H9 (cell line): ENCODE measurements at regions not wholly inside any gene's neighbourhood (a gene's known extent, or its start where the extent isn't known, plus 50 kb on each side); places are given as distances from the start of the nearest gene placed in this dataset.

Experiments used
- DNase-seq: peaks from one replicate; pipeline ENCODE4 v3.0.0-alpha.2; 2017
- H2AFZ ChIP-seq: one replicate; pipeline ENCODE4 v1.6.1; 2013; ENCODE audit warnings: mild to moderate bottlenecking, low read length, control low read depth, moderate library complexity
- H2AK5ac ChIP-seq: 2 replicates; pipeline ENCODE4 v1.6.1; 2013; ENCODE audit warnings: low read length, control low read depth, mixed read lengths; ENCODE audit not compliant: insufficient read length
- H2BK120ac ChIP-seq: one replicate; pipeline ENCODE4 v1.6.1; 2013; ENCODE audit warnings: low read depth, mild to moderate bottlenecking, low read length, control low read depth, inconsistent platforms; ENCODE audit not compliant: poor library complexity, severe bottlenecking
- H2BK12ac ChIP-seq: 2 replicates; pipeline ENCODE4 v1.6.1; 2013; ENCODE audit warnings: low read length, control low read depth, mixed read lengths, low read depth; ENCODE audit not compliant: insufficient read length
- H2BK15ac ChIP-seq: 2 replicates; pipeline ENCODE4 v1.6.1; 2013; ENCODE audit warnings: low read depth, low read length, control low read depth
- H2BK20ac ChIP-seq: one replicate; pipeline ENCODE4 v1.6.1; 2013; ENCODE audit warnings: low read depth, mild to moderate bottlenecking, low read length, control low read depth, inconsistent platforms; ENCODE audit not compliant: poor library complexity, severe bottlenecking
- H2BK5ac ChIP-seq: 2 replicates; pipeline ENCODE4 v1.6.1; 2013; ENCODE audit warnings: low read length, control low read depth, mixed read lengths; ENCODE audit not compliant: insufficient read length
- H3K14ac ChIP-seq: 2 replicates; pipeline ENCODE4 v1.6.1; 2013; ENCODE audit warnings: low read length, control low read depth; ENCODE audit not compliant: insufficient read depth
- H3K18ac ChIP-seq: 2 replicates; pipeline ENCODE4 v1.6.1; 2013; ENCODE audit warnings: low read depth, mild to moderate bottlenecking, mixed read lengths, low read length, control low read depth; ENCODE audit not compliant: insufficient read length
- H3K23ac ChIP-seq: 2 replicates; pipeline ENCODE4 v1.6.1; 2013; ENCODE audit warnings: low read length, control low read depth, mixed read lengths, low read depth; ENCODE audit not compliant: insufficient read length
- H3K23me2 ChIP-seq: 2 replicates; pipeline ENCODE4 v1.6.1; 2013; ENCODE audit warnings: low read depth, mild to moderate bottlenecking, mixed read lengths, low read length, control low read depth; ENCODE audit not compliant: insufficient read length, poor library complexity, severe bottlenecking
- H3K27ac ChIP-seq: 2 replicates; pipeline ENCODE4 v1.5.1; 2013; ENCODE audit warnings: low read length, control low read depth, mixed read lengths, low read depth; ENCODE audit not compliant: insufficient read length
- H3K27me3 ChIP-seq: 2 replicates; pipeline ENCODE4 v1.6.1; 2013; ENCODE audit warnings: low read length, control low read depth, inconsistent platforms; ENCODE audit not compliant: insufficient read depth
- H3K4ac ChIP-seq: 2 replicates; pipeline ENCODE4 v1.6.1; 2013; ENCODE audit warnings: low read depth, mild to moderate bottlenecking, control low read depth, inconsistent platforms, low read length, moderate library complexity
- H3K4me1 ChIP-seq: 2 replicates; pipeline ENCODE4 v1.6.1; 2013; ENCODE audit warnings: low read length, control low read depth, inconsistent platforms; ENCODE audit not compliant: insufficient read depth
- H3K4me2 ChIP-seq: 2 replicates; pipeline ENCODE4 v1.6.1; 2013; ENCODE audit warnings: low read length, control low read depth, mixed read lengths; ENCODE audit not compliant: insufficient read length, insufficient read depth
- H3K56ac ChIP-seq: 2 replicates; pipeline ENCODE4 v1.6.1; 2013; ENCODE audit warnings: low read depth, mild to moderate bottlenecking, mixed read lengths, low read length, control low read depth; ENCODE audit not compliant: insufficient read length
- H3K79me1 ChIP-seq: 2 replicates; pipeline ENCODE4 v1.6.1; 2013; ENCODE audit warnings: low read depth, mild to moderate bottlenecking, moderate library complexity, low read length, control low read depth, inconsistent platforms; ENCODE audit not compliant: insufficient read depth, poor library complexity, severe bottlenecking
- H3K79me2 ChIP-seq: 2 replicates; pipeline ENCODE4 v1.6.1; 2013; ENCODE audit warnings: low read length, control low read depth, inconsistent platforms; ENCODE audit not compliant: insufficient read depth
- H3K9ac ChIP-seq: 2 replicates; pipeline ENCODE4 v1.6.1; 2013; ENCODE audit warnings: low read length, control low read depth, mixed read lengths; ENCODE audit not compliant: insufficient read length; ENCODE audit errors: extremely low read depth
- H3K9me3 ChIP-seq: one replicate; pipeline ENCODE4 v1.6.1; 2013; ENCODE audit warnings: low read depth, low read length, inconsistent platforms; ENCODE audit not compliant: control insufficient read depth
- H3T11ph ChIP-seq: one replicate; pipeline ENCODE4 v1.6.1; 2013; ENCODE audit warnings: mild to moderate bottlenecking, low read length, control low read depth, inconsistent platforms
- H4K20me1 ChIP-seq: one replicate; pipeline ENCODE4 v1.6.1; 2013; ENCODE audit not compliant: control insufficient read depth, insufficient read length, insufficient read depth
- H4K5ac ChIP-seq: 2 replicates; pipeline ENCODE4 v1.6.1; 2013; ENCODE audit warnings: low read depth, mild to moderate bottlenecking, mixed read lengths, low read length, control low read depth; ENCODE audit not compliant: insufficient read length
- H4K8ac ChIP-seq: replicated peaks from 2 replicates; pipeline ENCODE4 v1.6.1; 2013; ENCODE audit warnings: low read length, control low read depth, mixed read lengths, low read depth; ENCODE audit not compliant: insufficient read length
- H4K91ac ChIP-seq: 2 replicates; pipeline ENCODE4 v1.6.1; 2013; ENCODE audit warnings: low read depth, mild to moderate bottlenecking, moderate library complexity, mixed read lengths, low read length, control low read depth; ENCODE audit not compliant: insufficient read length
- H3K27ac Mint-ChIP-seq, 3 experiments: 2 replicates in 2 of 3; 3 replicates in 1 of 3; pipeline ENCODE4 v1.8.0; 2020 to 2021; ENCODE audit warnings: mixed read lengths in 3 of 3, mild to moderate bottlenecking in 1 of 3, moderate library complexity in 1 of 3
- H3K27me3 Mint-ChIP-seq: 2 replicates; pipeline ENCODE4 v1.8.0; 2021; ENCODE audit warnings: low read depth, mild to moderate bottlenecking, moderate library complexity, mixed read lengths
- H3K36me3 Mint-ChIP-seq, 3 experiments: 2 replicates in 2 of 3; 3 replicates in 1 of 3; pipeline ENCODE4 v1.8.0; 2020 to 2021; ENCODE audit warnings: low read depth in 3 of 3, mixed read lengths in 3 of 3; ENCODE audit not compliant: insufficient read depth in 1 of 3
- H3K4me1 Mint-ChIP-seq, 2 experiments: 2 replicates each; pipeline ENCODE4 v1.8.0; 2020; ENCODE audit warnings: mixed read lengths in 2 of 2
- H3K4me3 Mint-ChIP-seq, 2 experiments: 2 replicates in 1 of 2; 3 replicates in 1 of 2; pipeline ENCODE4 v1.8.0; 2020 to 2021; ENCODE audit warnings: mild to moderate bottlenecking in 2 of 2, mixed read lengths in 2 of 2, moderate library complexity in 1 of 2
- H3K9me3 Mint-ChIP-seq, 2 experiments: 2 replicates in 1 of 2; 3 replicates in 1 of 2; pipeline ENCODE4 v1.8.0; 2020; ENCODE audit warnings: mild to moderate bottlenecking in 2 of 2, mixed read lengths in 2 of 2, moderate library complexity in 1 of 2
- CTCF ChIP-seq: fragments of 200-600 bp; sonication (generic); conservative IDR thresholded peaks from 3 replicates; pipeline ENCODE4 v1.8.0; 2021; ENCODE audit warnings: antibody characterized with exemption, mild to moderate bottlenecking

DNA sequence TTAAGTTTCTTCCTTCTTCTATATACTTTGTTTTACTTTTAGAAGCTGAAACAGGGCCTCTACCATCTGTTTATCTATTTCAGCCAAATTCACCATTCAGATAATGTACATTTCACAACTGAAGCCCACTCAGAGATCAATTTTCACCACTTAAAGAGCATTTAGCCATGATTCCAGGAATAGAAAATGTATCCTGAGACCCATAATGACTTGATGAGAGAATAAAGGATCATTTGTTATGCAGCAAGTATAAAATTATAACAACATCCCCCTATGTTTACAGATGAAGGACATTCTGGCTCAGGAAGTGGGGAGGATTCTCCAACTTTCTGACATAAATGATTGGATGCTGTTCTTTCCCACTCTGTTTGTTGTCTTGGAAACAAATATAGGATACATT, 962.1 kb upstream of the EEF2KMT start:
- Histone ChIP-seq H3K56ac (no peak overlapping the region), H3K9ac (no peak overlapping the region), H3K27ac (no peak overlapping the region), H2AK5ac (no peak overlapping the region), H3K14ac (no peak overlapping the region), H2AFZ (no peak overlapping the region), H3K79me2 (no peaks in the 10 kb centered on the region), H3K27me3 (no peaks in the 10 kb centered on the region), H4K5ac (no peak overlapping the region), H3K79me1 (no peaks in the 10 kb centered on the region), H3K4ac (no peak overlapping the region), H3K18ac (no peak overlapping the region), H3T11ph (no peak overlapping the region), H3K4me1 (no peaks in the 10 kb centered on the region), H4K20me1 (no peaks in the 10 kb centered on the region), H2BK5ac (no peak overlapping the region), H3K23me2 (no peaks in the 10 kb centered on the region), H3K23ac (no peak overlapping the region), H3K4me2 (no peak overlapping the region), H2BK20ac (no peak overlapping the region), H3K9me3 (no peaks in the 10 kb centered on the region), H2BK120ac (no peak overlapping the region), H2BK15ac (no peak overlapping the region), H4K8ac (no peak overlapping the region), H4K91ac (no peak overlapping the region), H2BK12ac (no peak overlapping the region)
- DNase-seq: no peak
- Mint-ChIP-seq H3K4me1 (peaks cover 0 to 6% of the 10 kb centered on the region in 2 experiments; a peak in 1 of 4 replicates), H3K27ac (no peak overlapping the region), H3K4me3 (no peak overlapping the region), H3K9me3 (no peaks in the 10 kb centered on the region), H3K36me3 (no peaks in the 10 kb centered on the region), H3K27me3 (no peaks in the 10 kb centered on the region; the same call in 1 of the 2 replicates)
- no peak for TF ChIP-seq CTCF
